GM12873 (cell line): ENCODE measurements at regions not wholly inside any gene's neighbourhood (a gene's known extent, or its start where the extent isn't known, plus 50 kb on each side); places are given as distances from the start of the nearest gene placed in this dataset.

Experiments
- TF ChIP-seq, protein P1 (sequence below): IDR thresholded peaks from 2 replicates; pipeline ENCODE4 v1.5.1; 2012; ENCODE audit warnings: low read depth, mild to moderate bottlenecking, moderate library complexity, low read length, control low read depth; ENCODE audit not compliant: insufficient read depth; ENCODE audit errors: missing control alignments

DNA sequence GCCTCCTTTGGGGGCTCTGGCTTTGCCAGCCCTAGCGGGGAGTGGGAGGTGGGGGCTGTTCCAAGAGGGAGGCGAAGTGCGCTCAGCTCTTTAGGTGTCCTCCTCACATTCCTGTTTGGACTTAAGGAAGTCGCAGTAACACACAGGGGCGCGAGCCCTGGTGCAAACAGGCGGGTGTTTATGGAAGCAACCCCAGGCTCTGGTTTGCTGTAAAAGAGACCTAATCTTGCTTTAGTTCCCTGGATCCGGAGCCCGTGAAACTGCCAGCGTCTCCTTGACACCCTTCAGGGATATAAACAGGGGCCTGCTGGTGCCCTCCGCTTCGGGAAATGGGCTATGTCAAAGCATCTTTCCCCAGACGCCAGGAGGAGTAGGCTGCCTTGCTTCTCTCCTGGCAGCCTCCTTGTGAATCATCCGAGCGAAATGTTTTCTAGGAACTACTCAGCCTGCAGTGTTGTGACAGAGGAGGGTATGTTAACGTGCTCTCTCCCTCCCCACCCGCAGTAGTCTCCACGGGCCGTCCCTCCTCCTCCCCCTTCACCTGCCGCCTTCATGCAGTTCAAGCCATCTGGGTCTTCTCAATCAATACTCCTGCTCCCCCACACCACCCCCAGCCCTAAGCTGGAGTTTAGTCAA, 168.0 kb upstream of the LRFN2 start:
- TF ChIP-seq, protein P1, sequence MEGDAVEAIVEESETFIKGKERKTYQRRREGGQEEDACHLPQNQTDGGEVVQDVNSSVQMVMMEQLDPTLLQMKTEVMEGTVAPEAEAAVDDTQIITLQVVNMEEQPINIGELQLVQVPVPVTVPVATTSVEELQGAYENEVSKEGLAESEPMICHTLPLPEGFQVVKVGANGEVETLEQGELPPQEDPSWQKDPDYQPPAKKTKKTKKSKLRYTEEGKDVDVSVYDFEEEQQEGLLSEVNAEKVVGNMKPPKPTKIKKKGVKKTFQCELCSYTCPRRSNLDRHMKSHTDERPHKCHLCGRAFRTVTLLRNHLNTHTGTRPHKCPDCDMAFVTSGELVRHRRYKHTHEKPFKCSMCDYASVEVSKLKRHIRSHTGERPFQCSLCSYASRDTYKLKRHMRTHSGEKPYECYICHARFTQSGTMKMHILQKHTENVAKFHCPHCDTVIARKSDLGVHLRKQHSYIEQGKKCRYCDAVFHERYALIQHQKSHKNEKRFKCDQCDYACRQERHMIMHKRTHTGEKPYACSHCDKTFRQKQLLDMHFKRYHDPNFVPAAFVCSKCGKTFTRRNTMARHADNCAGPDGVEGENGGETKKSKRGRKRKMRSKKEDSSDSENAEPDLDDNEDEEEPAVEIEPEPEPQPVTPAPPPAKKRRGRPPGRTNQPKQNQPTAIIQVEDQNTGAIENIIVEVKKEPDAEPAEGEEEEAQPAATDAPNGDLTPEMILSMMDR = no peak

DNA sequence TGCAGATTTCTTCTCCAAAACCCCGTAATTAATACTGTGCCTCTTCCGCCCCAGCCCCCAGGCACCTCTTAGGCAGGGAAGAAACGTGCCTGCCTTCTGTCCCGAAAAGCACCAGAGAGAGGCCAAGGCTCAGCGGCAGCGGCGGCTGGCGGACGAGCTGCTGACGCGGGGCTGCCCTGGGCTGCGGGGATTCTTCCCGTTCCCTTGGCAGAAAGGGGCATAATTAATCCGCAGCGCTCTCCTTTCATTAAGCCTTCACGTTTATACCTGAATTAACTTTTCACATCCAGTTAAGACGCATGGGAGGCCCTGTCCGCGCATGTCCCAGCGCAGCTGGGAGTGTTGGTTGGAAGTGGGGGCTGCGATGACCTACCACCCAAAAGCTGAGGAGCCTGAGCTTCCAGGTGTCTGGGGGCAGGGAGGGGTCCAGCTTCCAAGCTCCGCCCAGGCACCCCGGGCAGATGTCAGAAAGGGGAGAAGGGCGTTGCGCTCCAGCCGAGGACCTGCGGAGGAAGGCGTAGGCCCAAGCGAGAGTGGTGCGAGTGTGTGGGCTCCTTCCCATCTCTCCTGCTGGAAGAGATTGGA, 167.4 kb upstream of the LRFN2 start:
- TF ChIP-seq, protein P1 = no peak

GRCh38 chr6:40753675-40754448, 166.7 kb upstream of the LRFN2 start:
- TF ChIP-seq, protein P1 = no peak

- TF ChIP-seq, protein P1 = no peak
These were observed 165.9 kb upstream of the LRFN2 start for GRCh38 chr6:40753048-40753447.

GRCh38 chr6:40744835-40745234, 157.7 kb upstream of the LRFN2 start:
- TF ChIP-seq, protein P1 = no peak

DNA sequence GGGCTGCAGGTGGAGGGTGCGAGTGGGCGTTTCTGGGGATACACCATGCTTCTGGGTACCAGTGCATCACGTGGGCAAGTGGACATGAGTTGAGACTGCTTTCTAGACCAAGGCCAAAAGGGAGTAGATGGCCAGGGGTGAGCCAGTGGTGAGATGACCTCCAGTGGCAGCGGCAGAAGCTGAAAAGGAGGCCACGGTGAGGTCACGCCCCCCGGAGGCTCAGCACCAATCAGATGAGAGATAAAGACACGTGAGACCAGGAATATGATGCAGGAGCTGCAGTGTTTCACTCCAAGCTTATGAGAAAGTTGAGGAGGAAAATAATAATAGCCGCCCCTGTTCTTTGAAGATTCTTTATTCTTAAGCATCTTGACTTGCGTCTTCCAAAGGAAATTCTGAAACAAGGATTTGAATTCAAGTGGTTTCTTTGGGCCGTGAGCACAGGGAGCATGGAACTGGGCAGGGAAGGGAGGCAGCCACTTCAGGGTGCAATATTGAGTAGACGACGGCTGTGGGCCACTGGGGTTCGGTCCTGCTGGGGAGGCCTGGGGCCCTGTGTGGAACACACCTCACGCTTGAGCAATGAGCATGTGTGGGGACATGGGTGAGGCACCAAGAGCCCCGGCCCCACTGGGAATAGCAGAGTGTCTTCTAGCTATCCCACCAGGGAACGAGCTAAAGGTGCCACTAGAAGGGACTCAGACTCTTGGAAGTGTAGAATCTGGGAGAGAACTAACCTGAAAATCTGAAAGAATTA, 156.7 kb upstream of the LRFN2 start:
- TF ChIP-seq, protein P1 = no peak

DNA sequence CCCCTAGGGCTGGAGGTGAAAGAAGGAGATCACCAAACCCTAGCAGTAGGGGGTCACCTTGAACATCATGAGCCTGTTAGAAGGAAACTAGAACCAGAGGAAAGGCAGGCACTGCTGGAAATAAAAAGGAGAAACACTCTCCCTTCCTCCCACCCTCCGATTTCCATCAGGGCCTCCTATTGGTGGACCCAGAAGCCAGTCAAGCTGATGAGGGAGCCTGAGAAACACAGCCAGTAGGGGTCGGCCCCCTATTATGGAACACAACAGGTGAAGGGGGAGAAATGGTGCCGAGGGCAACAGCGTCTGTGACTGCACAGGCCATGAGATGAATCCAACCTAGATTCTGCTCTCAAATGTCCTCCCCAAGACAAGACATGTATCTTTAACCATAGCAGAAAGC, 156.1 kb upstream of the LRFN2 start:
- TF ChIP-seq, protein P1 = no peak
